AG04450 (cell line): ENCODE measurements at regions not wholly inside any gene's neighbourhood (a gene's known extent, or its start where the extent isn't known, plus 50 kb on each side); places are given as distances from the start of the nearest gene placed in this dataset.

Experiments used
- CTCF ChIA-PET: fragments of 300-600, 350-600 bp; formaldehyde crosslinking; extraction: SDS; loops from one replicate; lab custom pipeline; 2022; ENCODE audit warnings: antibody characterized with exemption, inconsistent platforms; lab: Charles Lee
- POLR2A ChIA-PET: fragments of 350-600 bp; formaldehyde crosslinking; extraction: SDS; loops from one replicate; lab custom pipeline; 2021; ENCODE audit warnings: antibody characterized with exemption, inconsistent platforms; lab: Yijun Ruan, JAX
- DNase-seq: peaks from one replicate; pipeline ENCODE4 v3.0.0-alpha.2; 2011; ENCODE audit warnings: low read depth, low spot score
- H3K27ac ChIP-seq: one replicate; pipeline ENCODE4 v1.5.1; 2012; ENCODE audit warnings: low read depth, low read length, control low read depth
- H3K27me3 ChIP-seq: one replicate; pipeline ENCODE4 v1.6.0; 2012; ENCODE audit warnings: low read length; ENCODE audit not compliant: control insufficient read depth, insufficient read depth
- H3K4me3 ChIP-seq: 2 replicates; pipeline ENCODE4 v1.5.1; 2011; ENCODE audit warnings: mild to moderate bottlenecking, low read depth, low read length, control low read depth
- H3K9me3 ChIP-seq: 2 replicates; pipeline ENCODE4 v1.5.1; 2012; ENCODE audit warnings: low read length; ENCODE audit not compliant: control insufficient read depth, insufficient read depth
- CTCF ChIP-seq: IDR thresholded peaks from 2 replicates; pipeline ENCODE4 v1.5.1; 2011; ENCODE audit warnings: low read depth, low read length, control low read depth, inconsistent platforms

- no peaks in the 10 kb centered on the region for H3K27me3 ChIP-seq
- H3K27ac ChIP-seq = no peak overlapping the region
- ChIA-PET CTCF (interaction anchor here (0.6 kb wide), 1 partner anchor 242 kb away, joined by 3 read pairs; no protein-coding TSS in a partner anchor), POLR2A (no interaction called here)
- DNase-seq = no peak
- H3K9me3 ChIP-seq = no peaks in the 10 kb centered on the region; the same call in 1 of the 2 replicates
- no peak overlapping the region for H3K4me3 ChIP-seq
- no peak for TF ChIP-seq CTCF
Observed at GRCh38 chr16:85362443-85362842, 250.2 kb upstream of the CIBAR2 start.

- no peak for TF ChIP-seq CTCF
- Histone ChIP-seq H3K27ac (peak overlapping the region; percentile 52), H3K9me3 (no peaks in the 10 kb centered on the region; the same call in 1 of the 2 replicates), H3K4me3 (no peak overlapping the region), H3K27me3 (no peaks in the 10 kb centered on the region)
- no peak for DNase-seq
- CTCF ChIA-PET = no interaction called here
- POLR2A ChIA-PET = interaction anchor here (1.5 kb wide), 1 partner anchor 27 kb away, joined by 3 read pairs; no protein-coding TSS in a partner anchor
Observed at GRCh38 chr16:85363427-85363826, 249.7 kb upstream of the GSE1 start.

- no peaks in the 10 kb centered on the region; the same call in 1 of the 2 replicates for H3K9me3 ChIP-seq
- peak; percentile 64 for DNase-seq
- CTCF ChIA-PET = no interaction called here
- no peak overlapping the region for H3K4me3 ChIP-seq
- POLR2A ChIA-PET = interaction anchor here (1.5 kb wide), 1 partner anchor 27 kb away, joined by 3 read pairs; no protein-coding TSS in a partner anchor
- H3K27ac ChIP-seq = peak overlapping the region; percentile 52
- TF ChIP-seq CTCF = no peak
- no peaks in the 10 kb centered on the region for H3K27me3 ChIP-seq
Observed at GRCh38 chr16:85363881-85364280, 249.2 kb upstream of the GSE1 start.

- Histone ChIP-seq H3K27me3 (no peaks in the 10 kb centered on the region), H3K27ac (peak overlapping the region; percentile 52), H3K9me3 (no peaks in the 10 kb centered on the region; the same call in 1 of the 2 replicates), H3K4me3 (no peak overlapping the region)
- no peak for TF ChIP-seq CTCF
- CTCF ChIA-PET = no interaction called here
- POLR2A ChIA-PET = interaction anchor here (1.5 kb wide), 1 partner anchor 26 kb away, joined by 3 read pairs; no protein-coding TSS in a partner anchor
- DNase-seq = no peak
Observed at GRCh38 chr16:85364323-85365040, 248.6 kb upstream of the GSE1 start.

GRCh38 chr16:85365120-85365519 is 248.0 kb upstream of the GSE1 start:
- CTCF ChIA-PET = interaction anchor here (1.2 kb wide), 1 partner anchor 26 kb away, joined by 3 read pairs; no protein-coding TSS in a partner anchor
- no peak overlapping the region for H3K27ac ChIP-seq
- no peak for TF ChIP-seq CTCF
- H3K27me3 ChIP-seq = no peaks in the 10 kb centered on the region
- H3K4me3 ChIP-seq = no peak overlapping the region
- no peaks in the 10 kb centered on the region; the same call in 1 of the 2 replicates for H3K9me3 ChIP-seq
- POLR2A ChIA-PET = no interaction called here
- DNase-seq = no peak
